ENCODE measurements at regions not wholly inside any gene's neighbourhood (a gene's known extent, or its start where the extent isn't known, plus 50 kb on each side); places are given as distances from the start of the nearest gene placed in this dataset.

DNA sequence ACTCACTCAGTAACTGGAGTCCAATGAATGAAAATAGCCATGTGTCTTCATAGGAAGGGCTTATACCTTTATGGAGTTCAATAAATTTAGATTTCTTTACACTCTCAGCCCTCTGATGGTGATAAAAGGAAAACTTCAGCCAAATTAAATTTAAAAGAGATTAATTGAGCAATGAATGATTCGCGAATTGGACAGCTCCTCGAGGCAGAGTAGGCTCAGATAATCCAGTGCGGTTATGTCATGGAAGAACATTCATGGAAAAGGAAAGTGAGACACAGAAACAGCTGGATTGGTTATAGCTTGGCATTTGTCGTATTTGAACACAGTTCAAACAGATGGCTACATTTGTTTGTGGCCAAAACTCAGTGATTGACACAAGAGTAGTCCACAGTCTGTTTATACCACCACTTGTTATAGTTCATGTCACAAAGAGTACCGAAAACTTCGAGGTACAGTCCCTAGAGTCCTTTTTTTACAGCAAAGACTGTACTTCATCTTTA, 54.6 kb upstream of the TACR3 start:
- TF ChIP-seq EZH2 (IDR thresholded peaks at IDR 0.05; ENCODE audit: low read depth, unreplicated experiment) (no peak), POLR2AphosphoS5 (IDR thresholded peaks at IDR 0.05; ENCODE audit: low read depth) (no peak)

Measured in GM23338 (cell line).